Astrocyte (in vitro differentiated cells and primary cell): ENCODE measurements at regions not wholly inside any gene's neighbourhood (a gene's known extent, or its start where the extent isn't known, plus 50 kb on each side); places are given as distances from the start of the nearest gene placed in this dataset.

ENCODE experiments used
- DNase-seq: peaks from one replicate; pipeline ENCODE4 v3.0.0-alpha.2; 2010; ENCODE audit warnings: low read depth
- FAIRE-seq: peaks from 2 replicates; lab custom pipeline; 2011; peaks lifted over from hg19 to GRCh38; lab: Jason Lieb, UNC
- H2AFZ ChIP-seq: 2 replicates; pipeline ENCODE4 v1.6.0; 2012; ENCODE audit warnings: low read depth, low read length, inconsistent platforms
- H3K27ac ChIP-seq: 2 replicates; pipeline ENCODE4 v1.5.1; 2011; ENCODE audit warnings: low read depth, low read length, inconsistent platforms
- H3K27me3 ChIP-seq: 2 replicates; pipeline ENCODE4 v1.6.0; 2011; ENCODE audit warnings: low read length, inconsistent platforms; ENCODE audit not compliant: insufficient read depth
- H3K36me3 ChIP-seq: 2 replicates; pipeline ENCODE4 v1.5.1; 2011; ENCODE audit warnings: low read length, inconsistent platforms; ENCODE audit not compliant: insufficient read depth
- H3K4me1 ChIP-seq: 2 replicates; pipeline ENCODE4 v1.5.1; 2011; ENCODE audit warnings: low read length, inconsistent platforms; ENCODE audit not compliant: insufficient read depth
- H3K4me2 ChIP-seq: 2 replicates; pipeline ENCODE4 v1.6.0; 2012; ENCODE audit warnings: low read length, inconsistent platforms
- H3K4me3 ChIP-seq: 2 replicates; pipeline ENCODE4 v1.5.1; 2011; ENCODE audit warnings: low read depth, mild to moderate bottlenecking, low read length, inconsistent platforms; ENCODE audit not compliant: insufficient read depth
- H3K79me2 ChIP-seq: 2 replicates; pipeline ENCODE4 v1.6.0; 2012; ENCODE audit warnings: mild to moderate bottlenecking, low read length, inconsistent platforms; ENCODE audit not compliant: insufficient read depth
- H3K9ac ChIP-seq: 2 replicates; pipeline ENCODE4 v1.6.0; 2012; ENCODE audit warnings: mild to moderate bottlenecking, low read length, inconsistent platforms
- H3K9me3 ChIP-seq: 2 replicates; pipeline ENCODE4 v1.5.1; 2012; ENCODE audit warnings: low read depth, mild to moderate bottlenecking, low read length, inconsistent platforms; ENCODE audit not compliant: insufficient read depth
- H4K20me1 ChIP-seq: 2 replicates; pipeline ENCODE4 v1.6.0; 2012; ENCODE audit warnings: low read length, inconsistent platforms; ENCODE audit not compliant: insufficient read depth
- H3K27ac Mint-ChIP-seq: one replicate; pipeline ENCODE4 v1.8.0; 2021; ENCODE audit warnings: mild to moderate bottlenecking, mixed read lengths; ENCODE audit not compliant: unreplicated experiment
- H3K27me3 Mint-ChIP-seq: one replicate; pipeline ENCODE4 v1.8.0; 2021; ENCODE audit warnings: low read depth, mixed read lengths; ENCODE audit not compliant: unreplicated experiment
- H3K36me3 Mint-ChIP-seq: one replicate; pipeline ENCODE4 v1.8.0; 2021; ENCODE audit warnings: low read depth, mixed read lengths; ENCODE audit not compliant: unreplicated experiment
- H3K4me1 Mint-ChIP-seq: one replicate; pipeline ENCODE4 v1.8.0; 2021; ENCODE audit warnings: low read depth, mixed read lengths; ENCODE audit not compliant: unreplicated experiment
- H3K4me3 Mint-ChIP-seq: one replicate; pipeline ENCODE4 v1.8.0; 2021; ENCODE audit warnings: mild to moderate bottlenecking, moderate library complexity, mixed read lengths; ENCODE audit not compliant: unreplicated experiment
- H3K9me3 Mint-ChIP-seq: one replicate; pipeline ENCODE4 v1.8.0; 2021; ENCODE audit warnings: mild to moderate bottlenecking, mixed read lengths; ENCODE audit not compliant: unreplicated experiment
- CTCF ChIP-seq: IDR thresholded peaks from 2 replicates; pipeline ENCODE4 v1.5.1; 2011; ENCODE audit warnings: low read depth, mild to moderate bottlenecking, inconsistent platforms, low read length, moderate library complexity; ENCODE audit not compliant: insufficient read depth
- EZH2 ChIP-seq: IDR thresholded peaks from 2 replicates; pipeline ENCODE4 v1.6.1; 2012; ENCODE audit warnings: mild to moderate bottlenecking, low read length, inconsistent platforms; ENCODE audit not compliant: insufficient read depth

DNA sequence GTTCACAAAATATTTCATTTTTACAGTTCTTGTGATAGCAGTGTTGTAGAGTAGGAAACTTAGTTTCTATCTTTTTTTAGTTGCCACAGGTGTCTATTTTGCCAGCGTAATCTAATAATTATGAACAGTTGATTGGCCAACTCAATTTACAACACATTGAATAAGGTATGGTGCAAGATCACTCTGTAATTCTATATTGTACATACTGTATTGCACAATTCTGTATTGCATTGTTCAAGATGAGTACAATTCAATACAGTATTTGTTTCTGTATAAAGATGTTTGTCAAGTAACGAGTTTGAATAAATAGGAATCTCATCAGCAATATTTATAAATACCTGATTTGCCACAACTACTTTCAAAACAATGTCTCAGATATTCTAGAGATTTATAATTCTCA is 64.2 kb upstream of the HTR1A start:
- Mint-ChIP-seq H3K27ac (no peak overlapping the region), H3K36me3 (no peaks in the 10 kb centered on the region), H3K4me3 (no peak overlapping the region), H3K9me3 (no peaks in the 10 kb centered on the region), H3K4me1 (no peaks in the 10 kb centered on the region), H3K27me3 (no peaks in the 10 kb centered on the region)
- Histone ChIP-seq H3K79me2 (no peaks in the 10 kb centered on the region), H3K4me2 (no peak overlapping the region), H3K9me3 (no peaks in the 10 kb centered on the region), H3K27me3 (no peaks in the 10 kb centered on the region), H3K4me1 (no peaks in the 10 kb centered on the region), H3K9ac (no peak overlapping the region), H2AFZ (no peak overlapping the region), H3K27ac (no peak overlapping the region), H3K36me3 (no peaks in the 10 kb centered on the region), H3K4me3 (no peak overlapping the region), H4K20me1 (no peaks in the 10 kb centered on the region)
- no peak for FAIRE-seq
- no peak for TF ChIP-seq EZH2
- no peak for TF ChIP-seq CTCF
- DNase-seq = no peak

DNA sequence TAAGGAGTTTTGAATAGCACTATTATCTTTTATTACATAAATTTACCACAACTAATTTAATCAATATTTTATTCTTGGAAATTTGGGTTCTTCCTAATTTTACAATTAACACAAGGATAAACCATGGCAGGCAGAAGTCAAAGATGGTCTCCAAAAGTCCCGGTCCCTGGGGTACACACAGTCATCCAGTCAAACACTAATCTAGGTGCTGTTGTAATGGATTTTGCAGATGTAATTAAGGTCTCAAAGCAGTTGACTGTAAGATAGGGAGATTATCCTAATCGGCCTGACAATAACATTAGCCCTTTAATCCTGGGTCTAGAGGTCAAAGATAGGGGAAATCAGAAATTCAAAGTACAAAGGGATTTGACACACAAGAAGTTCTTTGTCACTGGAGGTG is 57.5 kb upstream of the HTR1A start:
- no peak overlapping the region for H3K4me3 Mint-ChIP-seq
- H3K36me3 ChIP-seq = no peaks in the 10 kb centered on the region
- no peak overlapping the region for H2AFZ ChIP-seq
- no peak overlapping the region for H3K27ac Mint-ChIP-seq
- no peak overlapping the region for H3K4me2 ChIP-seq
- FAIRE-seq = no peak
- TF ChIP-seq EZH2 (no peak), CTCF (no peak)
- no peak overlapping the region for H3K27ac ChIP-seq
- no peaks in the 10 kb centered on the region for H3K4me1 ChIP-seq
- H3K27me3 ChIP-seq = no peaks in the 10 kb centered on the region
- H3K9me3 ChIP-seq = no peaks in the 10 kb centered on the region
- H3K9me3 Mint-ChIP-seq = no peaks in the 10 kb centered on the region
- no peaks in the 10 kb centered on the region for H4K20me1 ChIP-seq
- H3K79me2 ChIP-seq = no peaks in the 10 kb centered on the region
- H3K4me3 ChIP-seq = no peak overlapping the region
- DNase-seq = no peak
- no peaks in the 10 kb centered on the region for H3K36me3 Mint-ChIP-seq
- H3K27me3 Mint-ChIP-seq = no peaks in the 10 kb centered on the region
- H3K9ac ChIP-seq = no peak overlapping the region
- H3K4me1 Mint-ChIP-seq = no peaks in the 10 kb centered on the region

- no peaks in the 10 kb centered on the region for H3K9me3 Mint-ChIP-seq
- no peak overlapping the region for H3K4me3 Mint-ChIP-seq
- Histone ChIP-seq H3K4me3 (no peak overlapping the region), H3K36me3 (no peaks in the 10 kb centered on the region), H3K4me2 (no peak overlapping the region), H4K20me1 (no peaks in the 10 kb centered on the region), H2AFZ (no peak overlapping the region), H3K79me2 (no peaks in the 10 kb centered on the region), H3K4me1 (no peaks in the 10 kb centered on the region), H3K27me3 (no peaks in the 10 kb centered on the region), H3K27ac (no peak overlapping the region), H3K9ac (no peak overlapping the region), H3K9me3 (no peaks in the 10 kb centered on the region)
- H3K27me3 Mint-ChIP-seq = no peaks in the 10 kb centered on the region
- H3K36me3 Mint-ChIP-seq = no peaks in the 10 kb centered on the region
- TF ChIP-seq CTCF (no peak), EZH2 (no peak)
- no peak for DNase-seq
- no peak for FAIRE-seq
- no peak overlapping the region for H3K27ac Mint-ChIP-seq
- no peaks in the 10 kb centered on the region for H3K4me1 Mint-ChIP-seq
These were observed 56.7 kb upstream of the HTR1A start for GRCh38 chr5:64018966-64019365.
